Neural cell (in vitro differentiated cells): ENCODE measurements at regions not wholly inside any gene's neighbourhood (a gene's known extent, or its start where the extent isn't known, plus 50 kb on each side); places are given as distances from the start of the nearest gene placed in this dataset.
"Not testable (repeated sequence)": the region's sequence is repeated elsewhere in the genome, so short reads cannot be mapped to it uniquely, and the experiment has no call there.

Source experiments
- H2AFZ ChIP-seq: fragments of 200-600, 300-800 bp; sonication (generic), shearing (Covaris generic); 2 replicates; pipeline ENCODE4 v1.6.0; 2014; ENCODE audit warnings: low read depth, mild to moderate bottlenecking, antibody characterized with exemption, low read length, moderate library complexity
- H3F3A ChIP-seq: fragments of 200-600 bp; shearing (Covaris generic); 2 replicates; pipeline ENCODE4 v1.6.1; 2016; ENCODE audit warnings: mild to moderate bottlenecking, moderate library complexity, mixed read lengths, antibody characterized with exemption, low read length; ENCODE audit not compliant: insufficient read depth, poor library complexity, severe bottlenecking
- H3K27ac ChIP-seq: fragments of 200-600, 300-800 bp; sonication (generic), shearing (Covaris generic); 2 replicates; pipeline ENCODE4 v1.5.1; 2014; ENCODE audit warnings: mild to moderate bottlenecking, low read length, moderate library complexity
- H3K27me3 ChIP-seq: fragments of 300-800, 200-600 bp; sonication (generic), shearing (Covaris generic); 2 replicates; pipeline ENCODE4 v1.6.0; 2014; ENCODE audit warnings: mild to moderate bottlenecking, low read depth, low read length, moderate library complexity; ENCODE audit not compliant: insufficient read depth
- H3K36me3 ChIP-seq: fragments of 300-800, 200-600 bp; sonication (generic), shearing (Covaris generic); 2 replicates; pipeline ENCODE4 v1.5.1; 2014; ENCODE audit warnings: mild to moderate bottlenecking, antibody characterized with exemption, low read length, moderate library complexity; ENCODE audit not compliant: insufficient read depth
- H3K4me2 ChIP-seq: fragments of 300-800, 200-600 bp; sonication (generic), shearing (Covaris generic); 2 replicates; pipeline ENCODE4 v1.6.0; 2014; ENCODE audit warnings: mild to moderate bottlenecking, low read length
- H3K4me3 ChIP-seq: fragments of 300-800, 200-600 bp; sonication (generic), shearing (Covaris generic); 2 replicates; pipeline ENCODE4 v1.5.1; 2014; ENCODE audit warnings: mild to moderate bottlenecking, low read length, moderate library complexity
- H3K79me2 ChIP-seq: fragments of 200-600 bp; shearing (Covaris generic); replicated peaks from 2 replicates; pipeline ENCODE4 v1.6.0; 2014; ENCODE audit warnings: mild to moderate bottlenecking, low read length, moderate library complexity; ENCODE audit not compliant: insufficient read depth
- H3K9ac ChIP-seq: fragments of 300-800, 200-600 bp; sonication (generic), shearing (Covaris generic); 2 replicates; pipeline ENCODE4 v1.6.1; 2016; ENCODE audit warnings: mild to moderate bottlenecking, low read length, mixed read lengths
- H3K9me2 ChIP-seq: fragments of 200-600 bp; shearing (Covaris generic); 2 replicates; pipeline ENCODE4 v1.6.1; 2016; ENCODE audit warnings: mild to moderate bottlenecking, low read length, mixed read lengths; ENCODE audit not compliant: insufficient read depth
- H3K9me3 ChIP-seq: fragments of 200-600, 300-800 bp; sonication (generic), shearing (Covaris generic); 2 replicates; pipeline ENCODE4 v1.6.1; 2016; ENCODE audit warnings: mild to moderate bottlenecking, mixed run types, low read length, moderate library complexity, mixed read lengths
- H4K20me1 ChIP-seq: fragments of 200-600 bp; shearing (Covaris generic); 2 replicates; pipeline ENCODE4 v1.6.1; 2016; ENCODE audit warnings: mild to moderate bottlenecking, mixed run types; ENCODE audit not compliant: insufficient read depth
- EP300 ChIP-seq: fragments of 450-650 bp; conservative IDR thresholded peaks from 2 replicates; pipeline ENCODE4 v1.6.1; 2014; ENCODE audit warnings: antibody characterized with exemption, mild to moderate bottlenecking, moderate library complexity; ENCODE audit not compliant: poor library complexity, severe bottlenecking
- EZH2 ChIP-seq: fragments of 200-600, 300-800 bp; shearing (Covaris generic), sonication (generic); IDR thresholded peaks from 2 replicates; pipeline ENCODE4 v1.6.1; 2014; ENCODE audit warnings: antibody characterized with exemption, low read length, borderline replicate concordance, mild to moderate bottlenecking; ENCODE audit not compliant: insufficient read depth, poor library complexity, severe bottlenecking
- MXI1 ChIP-seq: fragments of 450-650 bp; conservative IDR thresholded peaks from 2 replicates; pipeline ENCODE4 v1.6.1; 2014; ENCODE audit warnings: antibody characterized with exemption, mild to moderate bottlenecking; ENCODE audit not compliant: poor library complexity, severe bottlenecking
- POLR2AphosphoS5 ChIP-seq: IDR thresholded peaks from 2 replicates; pipeline ENCODE4 v1.6.1; 2012
- RAD21 ChIP-seq: fragments of 450-650 bp; conservative IDR thresholded peaks from 2 replicates; pipeline ENCODE4 v1.6.1; 2014; ENCODE audit warnings: antibody characterized with exemption, mild to moderate bottlenecking, moderate library complexity
- REST ChIP-seq: IDR thresholded peaks from 2 replicates; pipeline ENCODE4 v1.6.1; 2012; ENCODE audit warnings: borderline replicate concordance
- SMC3 ChIP-seq: fragments of 450-650 bp; conservative IDR thresholded peaks from 2 replicates; pipeline ENCODE4 v1.6.1; 2014; ENCODE audit warnings: antibody characterized with exemption, mild to moderate bottlenecking, moderate library complexity; ENCODE audit not compliant: poor library complexity
- TAF1 ChIP-seq: IDR thresholded peaks from 2 replicates; pipeline ENCODE4 v1.6.1; 2012; ENCODE audit warnings: low read depth
- TF ChIP-seq, protein P1 (sequence below): fragments of 450-650 bp; IDR thresholded peaks from 2 replicates; pipeline ENCODE4 v1.5.1; 2014; ENCODE audit warnings: antibody characterized with exemption, mild to moderate bottlenecking, moderate library complexity; ENCODE audit not compliant: poor library complexity, severe bottlenecking

- Histone ChIP-seq H3K9ac (no peak overlapping the region), H2AFZ (no peak overlapping the region), H4K20me1 (no peaks in the 10 kb centered on the region), H3K9me3 (no peaks in the 10 kb centered on the region), H3K4me2 (no peak overlapping the region), H3K79me2 (no peaks in the 10 kb centered on the region), H3F3A (no peaks in the 10 kb centered on the region), H3K36me3 (no peaks in the 10 kb centered on the region), H3K27ac (no peak overlapping the region), H3K9me2 (no peaks in the 10 kb centered on the region), H3K27me3 (no peaks in the 10 kb centered on the region), H3K4me3 (no peak overlapping the region)
- TF ChIP-seq TAF1 = no peak
- TF ChIP-seq EP300 = no peak
- TF ChIP-seq POLR2AphosphoS5 = no peak
- no peak for TF ChIP-seq REST
- no peak for TF ChIP-seq MXI1
- TF ChIP-seq, protein P1, sequence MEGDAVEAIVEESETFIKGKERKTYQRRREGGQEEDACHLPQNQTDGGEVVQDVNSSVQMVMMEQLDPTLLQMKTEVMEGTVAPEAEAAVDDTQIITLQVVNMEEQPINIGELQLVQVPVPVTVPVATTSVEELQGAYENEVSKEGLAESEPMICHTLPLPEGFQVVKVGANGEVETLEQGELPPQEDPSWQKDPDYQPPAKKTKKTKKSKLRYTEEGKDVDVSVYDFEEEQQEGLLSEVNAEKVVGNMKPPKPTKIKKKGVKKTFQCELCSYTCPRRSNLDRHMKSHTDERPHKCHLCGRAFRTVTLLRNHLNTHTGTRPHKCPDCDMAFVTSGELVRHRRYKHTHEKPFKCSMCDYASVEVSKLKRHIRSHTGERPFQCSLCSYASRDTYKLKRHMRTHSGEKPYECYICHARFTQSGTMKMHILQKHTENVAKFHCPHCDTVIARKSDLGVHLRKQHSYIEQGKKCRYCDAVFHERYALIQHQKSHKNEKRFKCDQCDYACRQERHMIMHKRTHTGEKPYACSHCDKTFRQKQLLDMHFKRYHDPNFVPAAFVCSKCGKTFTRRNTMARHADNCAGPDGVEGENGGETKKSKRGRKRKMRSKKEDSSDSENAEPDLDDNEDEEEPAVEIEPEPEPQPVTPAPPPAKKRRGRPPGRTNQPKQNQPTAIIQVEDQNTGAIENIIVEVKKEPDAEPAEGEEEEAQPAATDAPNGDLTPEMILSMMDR = no peak
- no peak for TF ChIP-seq RAD21
Measured at GRCh38 chrX:138875472-138875871, 164.0 kb upstream of the FGF13 start.

- Histone ChIP-seq H3K79me2 (no peaks in the 10 kb centered on the region), H4K20me1 (no peaks in the 10 kb centered on the region), H3K36me3 (no peaks in the 10 kb centered on the region), H3F3A (no peaks in the 10 kb centered on the region), H3K4me2 (no peak overlapping the region), H3K27ac (no peak overlapping the region), H3K27me3 (no peaks in the 10 kb centered on the region), H3K9me3 (no peaks in the 10 kb centered on the region), H2AFZ (no peak overlapping the region), H3K4me3 (no peak overlapping the region), H3K9me2 (no peaks in the 10 kb centered on the region), H3K9ac (no peak overlapping the region)
- TF ChIP-seq TAF1 = no peak
- TF ChIP-seq EP300 = no peak
- TF ChIP-seq RAD21 = no peak
- no peak for TF ChIP-seq EZH2
- TF ChIP-seq, protein P1 = no peak
- TF ChIP-seq SMC3 = no peak
Measured at GRCh38 chrX:138874271-138874935, 162.9 kb upstream of the FGF13 start.

GRCh38 chrX:138873640-138874039, 162.1 kb upstream of the FGF13 start:
- H3K27me3 ChIP-seq, H3K36me3 ChIP-seq: not testable (repeated sequence)

More at GRCh38 chrX:138873640-138874039, 162.1 kb upstream of the FGF13 start:
- not testable (repeated sequence) for H3K79me2 ChIP-seq, H2AFZ ChIP-seq, H3K9me2 ChIP-seq, H3K9me3 ChIP-seq, H3K4me3 ChIP-seq, H3F3A ChIP-seq, H3K27ac ChIP-seq, H4K20me1 ChIP-seq, H3K4me2 ChIP-seq, H3K9ac ChIP-seq
